EH (cell line): ENCODE measurements at regions not wholly inside any gene's neighbourhood (a gene's known extent, or its start where the extent isn't known, plus 50 kb on each side); places are given as distances from the start of the nearest gene placed in this dataset.
"Not testable (repeated sequence)": the region's sequence is repeated elsewhere in the genome, so short reads cannot be mapped to it uniquely, and the experiment has no call there.

Experiments used
- DNase-seq: peaks from one replicate; pipeline ENCODE4 v3.0.0-alpha.2; 2015; ENCODE audit warnings: low read depth

GRCh38 chr14:25699981-25700380 lies 650.0 kb upstream of the STXBP6 start:
- no peak for DNase-seq

- no peak for DNase-seq
Observed at GRCh38 chr14:25698111-25698510, 648.2 kb upstream of the STXBP6 start.

- DNase-seq = no peak
Observed at GRCh38 chr14:25696176-25696575, 646.2 kb upstream of the STXBP6 start.

GRCh38 chr14:25685004-25685403 lies 635.1 kb upstream of the STXBP6 start:
- DNase-seq = no peak

GRCh38 chr14:25680934-25681333 lies 631.0 kb upstream of the STXBP6 start:
- no peak for DNase-seq

GRCh38 chr14:25680511-25680910 lies 630.6 kb upstream of the STXBP6 start:
- DNase-seq = not testable (repeated sequence)

- DNase-seq = no peak
Observed at GRCh38 chr14:25677111-25677510, 627.2 kb upstream of the STXBP6 start.

GRCh38 chr14:25667387-25667786 lies 617.4 kb upstream of the STXBP6 start:
- DNase-seq = no peak

GRCh38 chr14:25666877-25667276 lies 616.9 kb upstream of the STXBP6 start:
- DNase-seq = no peak

- no peak for DNase-seq
Observed at GRCh38 chr14:25658988-25659387, 609.0 kb upstream of the STXBP6 start.

GRCh38 chr14:25630447-25630846 lies 580.5 kb upstream of the STXBP6 start:
- DNase-seq = no peak

GRCh38 chr14:25628978-25629377 lies 579.0 kb upstream of the STXBP6 start:
- DNase-seq = no peak

- DNase-seq = no peak
Observed at GRCh38 chr14:25628390-25628789, 578.4 kb upstream of the STXBP6 start.

- no peak for DNase-seq
Observed at GRCh38 chr14:25626986-25627385, 577.0 kb upstream of the STXBP6 start.

GRCh38 chr14:25622763-25623162 lies 572.8 kb upstream of the STXBP6 start:
- no peak for DNase-seq

GRCh38 chr14:25620515-25620914 lies 570.6 kb upstream of the STXBP6 start:
- no peak for DNase-seq

GRCh38 chr14:25615174-25615573 lies 565.2 kb upstream of the STXBP6 start:
- no peak for DNase-seq

- DNase-seq = no peak
Observed at GRCh38 chr14:25607192-25607591, 557.2 kb upstream of the STXBP6 start.

GRCh38 chr14:25602106-25602505 lies 552.2 kb upstream of the STXBP6 start:
- DNase-seq = no peak

GRCh38 chr14:25588751-25589150 lies 538.8 kb upstream of the STXBP6 start:
- no peak for DNase-seq

- no peak for DNase-seq
Observed at GRCh38 chr14:25574628-25575325, 524.8 kb upstream of the STXBP6 start.

- no peak for DNase-seq
Observed at GRCh38 chr14:25570483-25570882, 520.5 kb upstream of the STXBP6 start.

GRCh38 chr14:25557466-25557865 lies 507.5 kb upstream of the STXBP6 start:
- no peak for DNase-seq

GRCh38 chr14:25552826-25553225 lies 502.9 kb upstream of the STXBP6 start:
- no peak for DNase-seq
